BJ (cell line): ENCODE measurements at regions not wholly inside any gene's neighbourhood (a gene's known extent, or its start where the extent isn't known, plus 50 kb on each side); places are given as distances from the start of the nearest gene placed in this dataset.

Experiments used
- CTCF ChIA-PET: fragments of 350-600 bp; formaldehyde crosslinking; extraction: SDS; loops from one replicate; lab custom pipeline; 2021; ENCODE audit warnings: antibody characterized with exemption, inconsistent platforms; lab: Yijun Ruan, JAX
- POLR2A ChIA-PET: fragments of 300-600 bp; sonication (Branson Sonifier 250); formaldehyde crosslinking; extraction: SDS; loops from one replicate; lab custom pipeline; 2021; ENCODE audit warnings: antibody characterized with exemption; lab: Charles Lee
- DNase-seq: peaks from one replicate; pipeline ENCODE4 v3.0.0-alpha.2; 2011; ENCODE audit warnings: low read depth
- H3K27me3 ChIP-seq: 2 replicates; pipeline ENCODE4 v1.6.0; 2011; ENCODE audit warnings: low read length; ENCODE audit not compliant: control insufficient read depth, insufficient read depth
- H3K36me3 ChIP-seq: 2 replicates; pipeline ENCODE4 v1.5.1; 2011; ENCODE audit warnings: low read length; ENCODE audit not compliant: control insufficient read depth, insufficient read depth
- H3K4me3 ChIP-seq: 2 replicates; pipeline ENCODE4 v1.5.1; 2011; ENCODE audit warnings: low read depth, mild to moderate bottlenecking, control low read depth, low read length
- CTCF ChIP-seq: IDR thresholded peaks from 2 replicates; pipeline ENCODE4 v1.5.1; 2011; ENCODE audit warnings: low read depth, mild to moderate bottlenecking, control low read depth, inconsistent platforms, low read length, moderate library complexity; ENCODE audit not compliant: insufficient read depth

GRCh38 chr5:98500811-98501210 is 272.7 kb upstream of the RGMB start:
- no peak for DNase-seq
- no peak overlapping the region for H3K4me3 ChIP-seq
- no peak for TF ChIP-seq CTCF
- no peaks in the 10 kb centered on the region for H3K27me3 ChIP-seq
- ChIA-PET POLR2A (no interaction called here), CTCF (interaction anchor here (1.2 to 2.5 kb wide), 2 partner anchors 14 to 17 kb away, joined by 5 to 7 read pairs; no protein-coding TSS in a partner anchor)
- H3K36me3 ChIP-seq = no peaks in the 10 kb centered on the region

- POLR2A ChIA-PET = no interaction called here
- no peak for TF ChIP-seq CTCF
- Histone ChIP-seq H3K4me3 (no peak overlapping the region), H3K27me3 (no peaks in the 10 kb centered on the region), H3K36me3 (no peaks in the 10 kb centered on the region)
- CTCF ChIA-PET = interaction anchor here (1.3 kb wide), 1 partner anchor 265 kb away, joined by 3 read pairs; no protein-coding TSS in a partner anchor
- no peak for DNase-seq
Measured at GRCh38 chr5:98503616-98504015, 269.8 kb upstream of the RGMB start.

- Histone ChIP-seq H3K4me3 (no peak overlapping the region), H3K27me3 (no peaks in the 10 kb centered on the region), H3K36me3 (no peaks in the 10 kb centered on the region)
- no peak for DNase-seq
- CTCF ChIA-PET = interaction anchor here (1.3 kb wide), 1 partner anchor 264 kb away, joined by 3 read pairs; no protein-coding TSS in a partner anchor
- TF ChIP-seq CTCF = no peak
- POLR2A ChIA-PET = no interaction called here
Measured at GRCh38 chr5:98504505-98504904, 269.0 kb upstream of the RGMB start.

- TF ChIP-seq CTCF = no peak
- Histone ChIP-seq H3K4me3 (no peak overlapping the region), H3K27me3 (no peaks in the 10 kb centered on the region), H3K36me3 (no peaks in the 10 kb centered on the region)
- ChIA-PET POLR2A (no interaction called here), CTCF (interaction anchor here (1.4 to 1.7 kb wide), 2 partner anchors 14 to 259 kb away, joined by 4 to 6 read pairs; no protein-coding TSS in a partner anchor)
- DNase-seq = no peak
Measured at GRCh38 chr5:98510143-98510985, 263.1 kb upstream of the RGMB start.

- POLR2A ChIA-PET = no interaction called here
- no peaks in the 10 kb centered on the region for H3K36me3 ChIP-seq
- CTCF ChIA-PET = no interaction called here
- H3K27me3 ChIP-seq = no peaks in the 10 kb centered on the region
- DNase-seq = no peak
- H3K4me3 ChIP-seq = no peak overlapping the region
- no peak for TF ChIP-seq CTCF
Measured at GRCh38 chr5:98513380-98513779, 260.1 kb upstream of the RGMB start.
